Ascending aorta (tissue), 2 donors: ENCODE measurements at regions not wholly inside any gene's neighbourhood (a gene's known extent, or its start where the extent isn't known, plus 50 kb on each side); places are given as distances from the start of the nearest gene placed in this dataset.
A peak's percentile ranks its signal among the peaks of the same experiment; 100 is the strongest.

Experiments used
- DNase-seq, 2 donors: peaks; one replicate each; pipeline ENCODE4 v3.0.0-alpha.2; 2019; ENCODE audit warnings: low spot score in 2 of 2
- H3K27ac ChIP-seq, 2 donors: fragments of 200-600 bp; sonication (generic); one replicate each; pipeline ENCODE4 v1.5.1; 2016 to 2017; ENCODE audit warnings: mild to moderate bottlenecking in 1 of 2
- H3K27me3 ChIP-seq: fragments of 200-600 bp; sonication (generic); one replicate; pipeline ENCODE4 v1.5.1; 2017
- H3K36me3 ChIP-seq, 2 donors: fragments of 200-600 bp; sonication (generic); one replicate each; pipeline ENCODE4 v1.5.1; 2016
- H3K4me1 ChIP-seq, 2 donors: fragments of 200-600 bp; sonication (generic); one replicate each; pipeline ENCODE4 v1.5.1; 2016 to 2017; ENCODE audit warnings: mild to moderate bottlenecking in 1 of 2
- H3K4me3 ChIP-seq, 2 donors: fragments of 200-600 bp; sonication (generic); one replicate each; pipeline ENCODE4 v1.5.1; 2016 to 2017; ENCODE audit warnings: mild to moderate bottlenecking in 1 of 2
- H3K9me3 ChIP-seq, 2 donors: fragments of 200-600 bp; sonication (generic); one replicate each; pipeline ENCODE4 v1.5.1; 2016
- CTCF ChIP-seq, 3 experiments: fragments of 200-600 bp in 2 of 3; fragments of 450-650 bp in 1 of 3; sonication (generic) in 2 of 3; IDR thresholded peaks; one replicate each; pipeline ENCODE4 v1.5.1; 2016 to 2019; ENCODE audit warnings: antibody characterized with exemption in 3 of 3, mild to moderate bottlenecking in 1 of 3, moderate library complexity in 1 of 3
- intact Hi-C: fragments of 100-400 bp; cut with DNase I; formaldehyde crosslinking; loops from one replicate; pipeline ENCODE4 v1.15.1; 2023

DNA sequence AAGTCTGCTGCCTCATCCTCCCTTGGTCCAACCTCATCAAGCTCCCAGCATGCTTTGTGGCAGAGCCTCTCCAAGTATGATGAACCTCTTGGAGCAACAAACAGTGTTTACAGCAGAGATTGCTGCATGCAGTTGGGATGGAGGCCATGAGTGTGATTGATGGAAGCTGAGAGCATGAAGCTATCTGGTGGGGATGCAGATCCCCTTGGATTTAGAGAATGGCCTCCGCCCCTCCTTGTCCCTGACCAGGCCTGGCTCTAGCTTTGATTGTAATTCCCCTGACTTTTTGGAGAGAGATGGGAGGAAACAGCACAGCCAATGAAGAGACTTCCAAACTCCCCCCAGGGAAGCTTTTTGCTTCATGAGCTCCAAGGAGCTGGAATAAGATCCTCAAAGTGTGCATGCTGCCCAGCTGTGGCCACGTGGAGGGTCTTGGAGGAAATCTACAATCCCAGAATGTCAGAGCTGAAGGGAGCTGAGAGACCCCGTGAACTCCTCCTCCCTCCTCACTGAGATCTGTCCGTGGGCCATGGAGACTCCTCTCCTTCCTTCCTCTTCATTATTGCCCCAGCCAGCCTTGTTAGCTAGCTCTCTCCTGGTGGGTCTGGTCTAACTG is 165.3 kb upstream of the USP24 start:
- DNase-seq: no peak
- Histone ChIP-seq H3K9me3 (no peaks in the 10 kb centered on the region), H3K36me3 (no peaks in the 10 kb centered on the region), H3K27me3 (no peaks in the 10 kb centered on the region), H3K4me1 (no peaks in the 10 kb centered on the region), H3K4me3 (no peak overlapping the region), H3K27ac (no peak overlapping the region)
- no peak for TF ChIP-seq CTCF (IDR thresholded peaks at IDR 0.05)
- intact Hi-C loops: no loop called here

DNA sequence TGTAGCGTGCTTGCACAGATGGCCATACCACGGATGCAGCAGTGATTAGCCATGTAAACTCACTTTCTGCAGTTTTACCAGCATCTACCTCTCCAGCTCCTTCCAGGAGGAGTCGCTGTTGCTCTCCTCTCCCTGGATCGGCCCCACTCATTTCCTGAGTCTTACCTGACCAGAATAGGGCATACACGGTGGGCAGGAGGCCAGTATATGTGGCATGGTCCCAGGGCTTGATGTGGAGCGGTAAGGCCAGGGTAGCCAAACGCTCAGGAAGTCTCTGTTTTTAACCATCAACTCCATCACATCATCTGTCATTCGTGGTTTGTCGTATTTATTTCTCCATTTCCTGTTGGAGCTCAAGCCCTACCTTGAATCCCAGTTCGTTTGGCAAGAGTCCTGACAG is 163.4 kb upstream of the USP24 start:
- Histone ChIP-seq H3K27ac (no peak overlapping the region), H3K9me3 (no peaks in the 10 kb centered on the region), H3K4me3 (no peak overlapping the region), H3K27me3 (no peaks in the 10 kb centered on the region), H3K36me3 (no peaks in the 10 kb centered on the region), H3K4me1 (no peaks in the 10 kb centered on the region)
- TF ChIP-seq CTCF (IDR thresholded peaks at IDR 0.05): peak; percentile 39 to 56 (median 51)
- intact Hi-C loops: loop anchor here (5.0 to 10.0 kb wide), 3 partner anchors 106 to 1199 kb away; partner anchors contain the start of gene PLPP3
- DNase-seq: no peak

DNA sequence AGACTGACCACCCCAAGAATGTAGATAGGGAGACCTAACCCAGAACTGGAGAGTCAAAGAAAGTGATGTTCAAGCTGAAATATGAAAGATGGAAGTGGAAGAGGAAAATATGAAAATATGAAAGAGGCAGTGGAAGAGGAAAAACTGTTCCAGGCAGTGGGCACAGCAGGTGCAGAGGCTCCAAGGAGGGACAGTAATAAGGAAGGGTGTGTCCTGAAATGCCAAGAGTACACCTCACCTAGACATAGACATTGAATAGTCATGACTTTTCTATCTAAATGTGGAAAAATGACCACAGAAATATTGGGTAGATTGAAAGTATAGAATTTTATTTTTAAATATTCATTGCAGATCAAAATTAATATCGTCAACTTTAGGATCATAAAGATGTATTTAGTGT is 161.7 kb upstream of the USP24 start:
- no peaks in the 10 kb centered on the region for H3K9me3 ChIP-seq
- intact Hi-C loops: loop anchor here (5.0 to 10.0 kb wide), 3 partner anchors 108 to 1200 kb away; partner anchors contain the start of gene PLPP3
- no peak overlapping the region for H3K4me3 ChIP-seq
- no peaks in the 10 kb centered on the region for H3K27me3 ChIP-seq
- H3K4me1 ChIP-seq: no peaks in the 10 kb centered on the region
- no peak for TF ChIP-seq CTCF (IDR thresholded peaks at IDR 0.05)
- H3K27ac ChIP-seq: no peak overlapping the region
- no peaks in the 10 kb centered on the region for H3K36me3 ChIP-seq
- no peak for DNase-seq

DNA sequence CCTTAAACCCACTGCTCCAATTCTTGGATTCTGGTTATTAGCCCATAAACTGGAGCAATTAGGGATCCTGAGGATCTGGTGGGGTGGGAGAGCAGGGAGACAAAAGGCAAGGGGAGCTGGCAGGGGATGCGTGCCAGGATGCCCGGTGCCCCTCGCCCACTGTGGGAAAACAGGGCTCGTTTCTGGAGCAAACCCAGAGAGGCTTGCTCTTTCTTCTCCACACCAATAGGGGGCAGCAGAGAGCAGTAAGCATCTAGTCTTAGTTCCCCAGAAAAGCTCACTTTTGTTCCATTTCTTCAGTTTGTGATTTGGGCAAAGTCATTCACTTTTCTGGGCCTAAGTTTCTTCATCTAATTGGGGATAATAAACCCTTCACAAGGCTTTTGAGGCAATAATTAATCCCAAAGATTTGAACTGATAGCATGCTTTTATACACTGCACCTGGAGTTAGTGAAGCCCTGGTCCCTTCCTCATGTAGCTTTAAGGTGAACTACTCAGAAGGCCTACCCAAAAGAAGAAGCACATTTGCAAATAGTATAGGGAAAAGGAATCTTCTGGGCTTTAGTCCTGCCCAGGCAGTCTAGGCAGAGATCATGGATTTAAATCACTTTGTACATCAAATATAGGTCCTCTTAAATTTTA is 160.6 kb upstream of the USP24 start:
- intact Hi-C loops: loop anchor here (5.0 to 10.0 kb wide), 3 partner anchors 109 to 1202 kb away; partner anchors contain the start of gene PLPP3
- Histone ChIP-seq H3K27me3 (no peaks in the 10 kb centered on the region), H3K9me3 (no peaks in the 10 kb centered on the region), H3K4me3 (no peak overlapping the region), H3K4me1 (no peaks in the 10 kb centered on the region), H3K36me3 (no peaks in the 10 kb centered on the region), H3K27ac (no peak overlapping the region)
- no peak for DNase-seq
- TF ChIP-seq CTCF (IDR thresholded peaks at IDR 0.05): peak; percentile 74 to 95 (median 90)

DNA sequence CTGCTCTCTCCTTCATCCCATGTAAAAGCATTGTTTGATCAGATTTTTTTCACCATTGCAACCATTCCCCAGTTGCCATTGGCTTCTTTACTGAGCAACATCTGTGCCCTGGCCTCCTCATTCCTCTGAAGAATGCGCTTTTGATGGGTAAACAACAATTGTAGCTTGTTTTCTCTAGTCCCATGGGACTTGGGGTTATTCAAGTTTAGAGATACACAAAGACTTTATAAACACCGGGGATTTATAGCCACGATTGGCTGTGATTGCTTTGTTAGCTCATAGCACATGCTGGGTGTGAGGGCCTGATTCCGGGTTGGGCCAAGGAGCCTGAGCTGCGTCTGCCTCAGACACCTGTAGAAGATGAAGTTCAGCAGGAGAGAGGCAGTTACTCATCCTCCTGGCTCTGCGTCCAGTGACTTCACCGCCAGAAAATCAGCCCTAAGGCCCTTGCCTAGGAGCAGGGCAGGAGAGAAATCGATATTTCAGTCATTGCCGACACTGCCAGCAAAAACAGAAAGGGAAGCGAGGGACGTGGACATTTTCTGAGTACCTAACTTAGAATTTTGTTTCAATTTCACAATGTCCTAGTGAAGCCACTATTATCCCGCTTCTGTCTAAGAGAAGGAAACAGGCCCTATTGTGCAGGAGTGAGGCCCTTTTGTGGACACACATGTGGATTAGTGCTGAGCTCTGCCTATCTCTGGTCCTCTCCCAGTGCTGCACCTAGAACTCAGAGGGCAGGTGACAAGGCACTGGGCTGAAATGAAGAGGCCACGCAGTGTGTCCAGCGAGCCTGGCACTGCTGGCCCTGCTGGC is 159.8 kb upstream of the USP24 start:
- Histone ChIP-seq H3K4me3 (no peak overlapping the region), H3K4me1 (no peaks in the 10 kb centered on the region), H3K27ac (no peak overlapping the region), H3K9me3 (no peaks in the 10 kb centered on the region), H3K36me3 (no peaks in the 10 kb centered on the region), H3K27me3 (no peaks in the 10 kb centered on the region)
- no peak for TF ChIP-seq CTCF (IDR thresholded peaks at IDR 0.05)
- intact Hi-C loops: loop anchor here (5.0 to 10.0 kb wide), 3 partner anchors 110 to 1202 kb away; partner anchors contain the start of gene PLPP3
- DNase-seq: no peak
